Non-pigmented ciliary epithelial cell (primary cell): ENCODE measurements at regions not wholly inside any gene's neighbourhood (a gene's known extent, or its start where the extent isn't known, plus 50 kb on each side); places are given as distances from the start of the nearest gene placed in this dataset.

Experiments
- DNase-seq: peaks from one replicate; pipeline ENCODE4 v3.0.0-alpha.2; 2010; ENCODE audit warnings: low read depth

DNA sequence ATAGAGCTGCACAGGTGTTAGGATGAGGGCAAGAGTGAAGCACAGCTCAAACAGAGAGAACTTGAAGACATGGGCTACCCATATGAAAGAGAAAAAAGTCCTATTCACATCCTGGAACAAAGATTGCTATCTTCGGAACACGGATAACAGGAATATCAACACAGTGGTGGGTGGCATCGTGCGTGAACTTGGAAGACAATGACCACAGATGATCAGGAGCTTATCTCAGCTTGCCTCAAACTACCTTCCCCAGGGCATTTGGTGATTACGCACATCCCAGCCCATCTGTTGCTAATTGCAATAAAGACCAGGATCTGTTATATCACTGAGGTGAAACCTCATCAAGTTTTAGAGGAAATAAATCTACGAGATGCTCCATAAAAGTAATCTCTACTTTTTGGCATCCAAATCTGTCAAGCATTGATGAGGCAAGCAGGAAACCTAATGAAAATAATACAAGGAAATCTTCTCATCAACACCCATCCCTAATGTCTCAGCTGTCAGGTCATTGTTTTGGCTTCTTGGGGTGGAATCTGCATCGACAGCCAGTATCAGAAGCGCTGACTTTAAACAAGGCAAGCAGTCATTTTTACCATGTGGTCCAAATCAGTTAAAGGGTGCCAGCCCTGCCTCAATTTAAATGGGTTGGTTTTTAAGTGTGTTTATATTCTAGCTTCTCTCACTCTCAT lies 188.2 kb downstream of the SPCS3 start:
- DNase-seq, result no peak

DNA sequence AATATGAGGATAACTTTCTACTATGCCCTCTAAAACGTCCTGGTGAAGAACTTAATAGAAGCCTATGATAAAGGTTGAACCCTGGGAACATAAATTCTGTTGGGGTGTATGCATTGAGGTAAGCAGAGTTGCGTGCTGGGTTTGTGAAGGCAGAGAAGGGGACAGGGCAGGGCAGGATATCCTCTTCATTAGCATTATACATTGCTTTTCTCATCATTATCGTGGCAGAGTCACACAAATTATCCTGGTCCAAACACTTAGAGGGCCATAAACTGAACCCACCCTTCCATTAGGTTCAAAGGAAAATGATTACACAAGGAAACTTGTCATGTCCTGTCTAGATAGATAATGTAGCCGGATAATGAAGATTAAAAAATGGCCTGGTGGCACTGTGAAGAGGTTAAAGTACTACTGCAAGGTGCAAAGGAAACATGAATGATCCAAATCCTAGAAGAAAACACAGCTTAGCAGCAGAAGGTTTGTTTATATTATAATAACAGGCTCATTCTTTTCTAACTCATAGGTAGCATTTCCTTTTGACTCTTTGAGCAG lies 189.1 kb downstream of the SPCS3 start:
- DNase-seq, result no peak

DNA sequence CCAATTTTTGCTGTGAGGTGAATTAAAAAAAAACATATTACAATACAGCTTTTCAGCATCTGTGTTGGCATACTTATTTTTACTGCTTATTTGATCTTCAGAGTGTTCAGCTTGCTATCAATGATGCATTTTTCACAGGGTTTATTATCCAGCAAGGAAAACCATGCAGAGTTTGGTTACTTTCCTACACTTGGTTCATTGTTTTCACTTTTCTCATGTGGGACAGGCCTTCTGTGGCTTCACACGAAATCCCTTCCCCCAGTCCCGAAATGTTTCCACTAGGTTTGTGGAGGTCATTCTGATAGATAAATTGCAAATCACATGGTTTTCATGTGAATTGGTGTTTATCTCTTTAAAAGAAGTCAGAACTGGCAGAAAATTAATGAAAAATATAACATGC lies 205.8 kb downstream of the SPCS3 start:
- DNase-seq, result no peak

DNA sequence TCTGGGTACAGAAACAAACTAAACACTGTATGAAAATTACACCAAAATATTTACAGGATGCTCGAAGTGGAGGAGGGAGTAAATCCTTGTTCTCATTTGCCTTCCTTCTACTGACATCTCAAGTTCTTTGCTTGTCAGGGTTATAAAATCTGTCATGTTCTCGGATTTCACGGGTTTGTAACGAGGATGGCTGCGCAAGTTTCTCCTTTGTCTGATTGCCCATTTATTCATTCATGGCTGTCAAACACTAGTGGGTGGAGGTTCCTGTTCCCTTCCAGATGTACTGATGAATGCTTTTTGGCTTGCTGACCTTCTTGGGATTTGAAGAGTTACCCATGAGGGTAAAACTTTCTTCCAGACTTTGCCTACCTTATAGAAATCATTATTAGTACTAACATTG lies 206.9 kb downstream of the SPCS3 start:
- no peak for DNase-seq

DNA sequence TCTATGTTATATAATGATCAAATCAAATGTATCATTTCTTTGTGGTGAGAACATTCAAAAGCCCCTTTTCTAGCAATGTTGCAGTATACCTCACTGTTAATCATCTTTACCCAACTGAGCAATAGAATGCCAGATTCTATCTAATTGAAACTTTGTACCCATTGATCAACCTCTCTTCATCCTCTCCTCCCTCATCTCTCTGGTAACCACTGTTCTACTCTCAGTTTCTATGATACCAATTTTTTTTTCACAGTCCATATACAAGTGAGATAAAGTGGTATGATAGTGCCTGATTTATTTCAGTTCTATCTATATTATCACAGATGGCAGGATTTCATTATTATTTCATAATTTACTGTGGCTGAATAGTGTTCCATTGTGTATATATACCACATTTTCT lies 209.8 kb downstream of the SPCS3 start:
- DNase-seq, result no peak

DNA sequence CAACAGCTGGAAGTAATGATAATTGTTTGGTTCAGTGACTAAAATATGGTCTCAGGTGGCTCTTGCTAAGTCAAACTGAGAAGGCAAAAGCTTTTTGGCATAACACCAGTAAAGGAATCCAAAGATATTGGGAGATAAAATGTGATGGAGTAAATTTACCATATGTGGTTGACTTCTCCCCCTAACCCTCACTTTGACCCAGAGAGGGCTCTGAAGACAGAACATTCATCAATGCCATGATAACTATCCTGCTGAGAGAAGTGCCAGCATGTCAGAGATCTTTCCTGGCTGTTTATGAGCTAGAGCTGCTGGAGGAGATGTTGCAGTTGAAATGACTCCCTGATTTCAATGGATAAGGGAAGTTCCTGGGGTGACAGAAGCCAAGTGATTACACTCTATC lies 213.4 kb downstream of the SPCS3 start:
- no peak for DNase-seq

DNA sequence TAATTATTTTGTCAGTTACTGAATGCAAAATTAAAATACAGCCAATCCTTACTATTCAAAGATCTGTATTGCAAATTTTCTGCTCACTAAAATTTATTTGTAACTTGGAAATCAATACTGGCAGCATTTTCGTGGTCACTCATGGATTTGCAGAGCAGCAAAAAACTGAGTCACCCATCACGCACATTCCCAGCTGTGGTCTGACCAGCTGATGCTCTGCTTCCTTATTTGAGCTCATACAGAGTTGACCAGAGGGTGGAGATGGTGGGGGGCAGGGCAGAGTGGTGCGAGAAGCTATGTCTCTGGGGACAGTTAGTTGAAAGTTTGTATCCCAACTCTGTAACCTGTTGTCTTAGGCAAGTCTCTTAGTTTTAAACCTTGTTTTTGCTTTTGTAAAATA lies 214.8 kb downstream of the SPCS3 start:
- peak; percentile 85 for DNase-seq

DNA sequence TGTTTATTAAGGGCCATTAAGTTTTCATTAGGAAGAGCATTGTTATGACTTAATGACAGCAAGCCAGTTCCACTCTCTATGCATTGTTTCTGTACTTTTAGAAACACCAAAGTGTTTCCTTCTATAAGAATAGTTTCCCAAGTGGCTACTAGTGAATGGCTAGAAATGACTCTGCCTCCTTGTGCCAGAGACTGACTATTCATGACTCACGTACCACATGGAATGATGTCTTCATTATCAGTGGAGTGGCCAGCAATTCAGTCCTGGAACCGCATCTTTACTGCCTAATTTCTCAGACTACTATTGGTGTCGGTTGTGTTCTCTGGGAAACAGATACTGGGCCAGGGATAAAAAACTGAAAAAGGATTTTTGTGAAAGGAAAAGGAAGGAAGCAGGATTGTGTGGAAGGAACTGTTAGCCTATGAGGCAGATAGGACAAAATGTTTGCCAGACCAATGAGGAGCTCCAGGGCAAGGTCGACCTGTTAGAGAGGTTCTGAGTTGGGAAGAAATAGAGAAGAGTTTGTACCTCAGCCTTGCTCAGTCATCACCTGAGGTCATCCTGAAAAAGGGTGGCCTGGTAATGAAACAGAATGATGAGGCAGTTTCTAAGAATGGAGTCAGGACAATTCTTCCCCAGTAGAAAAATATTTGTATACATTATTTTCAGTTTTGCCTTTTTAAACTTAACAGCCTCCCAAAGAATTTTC lies 218.6 kb downstream of the SPCS3 start:
- DNase-seq, result peak; percentile 71

DNA sequence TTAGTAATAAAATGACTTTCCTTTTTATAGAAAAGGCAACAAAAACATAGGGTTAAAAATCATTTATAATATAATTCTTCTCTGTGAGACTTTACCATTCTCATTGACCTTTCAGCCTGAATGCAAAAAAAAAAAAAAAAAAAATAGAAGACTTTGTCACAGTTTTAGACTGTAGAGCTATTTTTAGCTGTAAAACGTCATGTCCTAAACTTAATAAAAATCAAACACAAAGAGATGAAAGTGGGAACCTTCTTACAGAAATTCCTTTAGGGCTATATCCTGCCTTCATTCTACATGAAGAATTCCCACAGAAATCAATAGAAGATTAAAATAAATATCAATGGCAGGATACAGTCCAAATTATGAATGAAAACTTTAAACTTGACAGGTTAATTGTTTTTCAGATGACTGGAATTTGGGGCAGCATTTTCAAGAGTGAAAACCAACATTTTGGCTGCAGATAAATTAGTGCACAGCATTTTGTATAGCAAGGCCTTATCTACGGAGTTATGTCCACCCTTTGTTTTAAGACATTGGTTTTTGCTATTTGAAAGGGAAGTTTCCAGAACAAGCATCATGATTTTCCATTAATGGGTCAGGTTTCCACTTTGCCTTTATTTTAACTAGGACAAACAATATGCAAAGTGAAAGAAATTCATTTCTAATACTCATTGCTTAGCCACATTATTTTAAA lies 219.5 kb downstream of the SPCS3 start:
- DNase-seq, result no peak

DNA sequence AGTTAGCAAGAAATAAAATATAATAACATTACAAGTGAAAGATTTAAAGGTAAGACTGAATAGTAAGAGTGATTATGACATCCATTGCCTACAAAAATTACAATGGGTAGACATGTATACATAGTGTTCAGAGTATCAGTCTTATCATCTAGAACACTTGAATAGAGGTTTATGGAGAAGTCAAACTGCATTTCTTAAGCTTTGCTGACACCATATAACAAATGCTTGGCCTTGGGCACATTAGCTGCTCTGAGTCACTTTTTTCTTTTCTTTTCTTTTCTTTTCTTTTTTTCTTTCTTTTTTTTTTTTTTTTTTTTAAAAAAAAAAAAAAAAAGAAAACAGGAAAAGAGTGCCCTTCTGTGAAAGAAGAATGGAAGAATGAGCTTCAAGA lies 220.0 kb downstream of the SPCS3 start:
- DNase-seq, result no peak

DNA sequence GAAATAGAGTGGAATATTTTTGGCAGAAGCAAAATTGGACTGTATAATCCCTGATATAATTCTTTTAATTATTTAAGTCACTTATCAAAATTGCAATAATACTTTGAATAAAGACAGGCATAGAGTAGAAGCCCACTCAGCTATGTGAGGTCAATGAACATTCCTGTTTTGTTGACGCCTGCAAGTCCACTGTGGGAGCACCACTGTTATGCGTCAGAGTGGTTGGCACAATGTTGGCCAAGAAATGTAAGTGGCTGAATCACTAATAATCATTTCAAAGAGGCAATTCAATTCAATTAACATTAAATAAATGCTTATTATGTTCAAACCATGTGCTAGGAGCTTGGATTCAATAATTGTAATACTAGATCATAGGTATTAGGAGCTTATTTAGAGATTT lies 221.0 kb downstream of the SPCS3 start:
- no peak for DNase-seq

DNA sequence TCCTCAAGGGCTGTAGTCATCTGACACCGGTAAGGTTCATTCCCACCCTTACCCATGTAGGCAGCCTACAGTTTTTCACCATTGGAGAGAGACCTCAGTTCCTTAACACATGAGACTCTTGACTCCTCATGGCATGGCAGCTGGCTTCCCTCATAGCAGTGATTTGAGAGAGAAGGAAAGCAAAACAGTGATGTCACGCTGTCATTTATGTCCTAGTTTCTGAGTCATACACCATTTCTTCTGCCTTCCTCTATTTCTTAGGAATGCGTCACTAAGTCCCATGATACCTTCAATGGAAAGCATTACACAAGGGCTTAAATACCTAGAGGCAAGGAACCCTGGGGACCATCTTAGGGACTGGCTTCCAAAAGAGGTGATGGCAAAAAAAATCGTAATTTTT lies 226.1 kb downstream of the SPCS3 start:
- no peak for DNase-seq

DNA sequence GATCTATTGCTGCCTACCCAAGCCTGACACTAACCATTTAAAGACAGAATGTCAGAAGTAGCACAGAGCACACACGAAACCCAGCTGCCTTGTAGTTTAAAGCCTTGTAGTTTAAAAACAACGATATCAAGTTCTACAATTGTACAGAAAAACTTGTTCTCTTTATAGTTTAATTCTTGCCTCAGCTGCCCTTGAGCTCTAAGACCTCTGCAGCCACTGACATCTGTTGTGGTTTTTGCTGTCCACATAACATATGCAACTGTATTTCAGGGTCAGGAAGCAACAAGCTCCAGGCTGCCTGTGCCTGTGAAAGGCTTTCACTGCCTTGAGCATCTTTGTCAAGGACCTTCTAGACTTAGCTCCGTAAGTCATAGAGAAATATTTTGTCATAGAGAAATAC lies 227.2 kb downstream of the SPCS3 start:
- peak; percentile 59 for DNase-seq

DNA sequence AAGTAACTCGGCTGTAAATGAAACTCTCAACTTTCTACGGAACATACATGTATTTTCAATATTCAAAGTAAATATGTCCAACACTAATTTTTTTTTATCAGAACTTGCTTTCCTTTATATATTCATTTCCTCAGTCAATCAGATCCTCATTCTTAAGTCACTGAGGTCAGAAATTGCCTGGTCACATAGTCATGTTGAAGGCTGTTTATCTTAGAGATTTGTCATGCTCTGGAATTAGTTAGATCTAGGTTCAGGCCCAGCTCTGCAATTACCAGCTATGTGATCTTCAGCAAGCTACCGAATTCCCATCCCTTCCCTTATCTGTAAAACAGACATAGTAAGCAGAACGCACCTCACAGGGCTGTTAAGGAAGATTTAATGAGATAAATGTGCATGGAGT lies 228.8 kb downstream of the SPCS3 start:
- peak; percentile 82 for DNase-seq

DNA sequence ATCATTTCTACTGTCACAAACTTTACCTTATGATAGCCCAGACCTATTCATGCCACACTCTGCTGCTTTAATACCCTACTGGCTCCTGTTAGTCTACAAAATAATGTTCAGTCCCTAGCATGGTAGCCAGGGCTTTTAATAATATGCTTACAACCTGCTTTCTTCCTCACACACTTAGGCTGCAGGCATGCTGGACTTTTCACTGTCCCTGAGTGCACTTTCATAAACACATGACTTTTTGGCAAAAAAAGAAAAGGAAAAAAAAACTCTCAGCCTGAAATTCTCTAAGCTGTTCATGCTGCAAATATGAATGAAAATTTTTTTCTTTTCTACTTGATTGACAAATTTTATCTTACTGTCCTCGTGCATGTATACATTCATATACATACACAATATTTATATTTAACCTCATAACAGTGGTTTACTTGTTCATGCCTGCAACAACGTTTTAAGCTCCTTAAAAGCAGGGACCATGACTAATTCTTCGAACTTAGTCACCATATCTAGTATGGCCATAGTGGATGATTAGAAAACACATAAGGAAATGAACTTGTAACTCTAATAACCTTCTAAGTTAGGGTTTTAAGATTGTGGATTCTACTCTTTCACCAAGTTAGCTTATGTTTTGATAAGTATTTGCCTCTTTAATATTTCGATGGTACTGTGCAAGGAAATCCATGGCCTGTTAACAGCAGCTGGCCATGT lies 229.5 kb downstream of the SPCS3 start:
- DNase-seq, result peak; percentile 44

DNA sequence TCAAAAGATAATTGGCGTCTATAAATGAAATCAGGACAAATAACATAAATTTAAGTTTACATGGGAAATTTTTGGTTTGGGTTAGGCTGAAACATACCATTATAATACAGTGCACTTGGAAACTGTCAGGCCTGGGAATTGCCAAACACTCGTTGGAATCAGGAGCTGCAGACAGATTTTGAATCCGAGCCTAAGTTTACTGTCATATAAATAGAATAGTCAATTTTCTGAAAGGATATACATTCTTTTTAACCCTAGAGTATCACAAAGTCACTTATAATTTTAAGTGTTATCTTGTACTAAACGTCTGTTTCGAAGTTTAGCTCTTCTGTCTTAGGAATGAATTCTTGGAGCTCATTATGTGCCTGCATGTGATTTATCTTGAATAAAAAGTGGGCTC lies 234.1 kb downstream of the VEGFC start:
- no peak for DNase-seq

DNA sequence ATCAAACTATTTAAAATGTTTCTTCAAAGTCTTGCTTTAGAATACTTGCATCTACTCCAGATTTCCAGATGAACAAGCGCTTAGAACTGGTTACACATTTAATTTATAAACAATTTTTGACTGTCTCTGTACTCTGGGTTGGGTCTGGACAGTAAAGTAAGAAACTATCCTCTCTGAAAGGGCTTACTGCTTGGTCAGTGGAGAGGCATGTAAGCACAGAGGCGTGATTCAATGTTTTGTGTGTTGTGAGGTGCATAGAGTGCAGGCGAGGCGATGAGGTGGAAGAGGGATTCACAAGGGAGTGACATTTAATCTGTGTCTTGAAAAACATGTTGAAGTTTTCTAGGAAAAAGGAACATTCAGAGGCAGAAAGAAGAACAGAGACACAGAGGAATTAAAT lies 231.4 kb downstream of the VEGFC start:
- no peak for DNase-seq

DNA sequence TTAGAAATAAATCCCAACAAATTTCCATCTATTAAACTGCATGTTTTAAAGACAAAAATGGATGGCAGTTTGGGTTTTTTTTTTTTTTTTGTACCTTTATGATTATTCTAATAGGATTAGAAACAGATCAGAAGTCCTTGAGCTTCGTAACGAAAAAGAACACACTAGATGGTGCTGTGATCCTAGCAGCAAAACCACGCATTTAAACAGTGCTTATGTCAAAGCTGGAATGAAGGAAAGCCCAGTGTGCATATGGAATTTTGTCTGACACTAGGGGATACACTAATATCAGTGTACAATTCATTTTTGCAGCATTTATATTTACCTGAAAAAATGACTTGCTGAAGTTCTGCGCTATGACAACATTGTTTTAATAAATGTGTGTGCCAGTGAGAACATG lies 229.1 kb downstream of the VEGFC start:
- no peak for DNase-seq

DNA sequence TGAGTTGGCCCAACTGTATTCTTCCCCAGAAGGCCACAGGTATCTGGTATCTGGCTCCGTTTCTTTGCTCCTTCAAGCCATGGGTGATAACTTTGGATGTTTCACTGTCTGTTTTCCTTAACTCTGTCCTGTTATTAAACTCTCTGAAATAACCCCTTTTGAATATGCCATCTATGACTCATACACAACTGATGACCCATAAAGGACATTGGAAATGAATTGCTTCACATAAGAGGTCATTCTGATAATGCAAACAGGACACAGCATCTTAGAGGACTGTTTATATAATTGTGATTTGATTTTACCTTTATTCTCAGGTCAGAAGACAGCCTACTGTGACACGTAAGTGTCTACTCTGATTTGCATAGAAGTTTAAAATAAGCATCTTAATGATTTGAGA lies 227.7 kb downstream of the VEGFC start:
- no peak for DNase-seq

DNA sequence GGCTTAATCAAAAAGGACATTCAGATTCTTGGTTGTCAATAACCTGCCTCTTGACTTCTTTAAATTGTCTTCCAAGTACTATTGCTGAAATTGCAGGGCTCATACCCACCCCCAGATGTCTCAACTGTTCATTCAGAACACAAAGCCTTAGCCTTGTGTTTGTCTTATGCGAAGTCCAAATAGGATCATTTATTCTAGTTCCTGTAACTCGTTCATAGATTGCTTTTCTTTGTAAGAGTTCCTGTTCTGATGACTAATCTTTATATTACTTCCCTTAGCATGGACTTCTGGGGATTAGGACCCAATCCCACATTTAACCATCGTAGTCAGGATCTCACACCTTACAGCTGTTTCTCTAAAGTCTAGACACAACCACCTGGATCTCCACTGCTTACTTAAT lies 226.0 kb downstream of the VEGFC start:
- no peak for DNase-seq

DNA sequence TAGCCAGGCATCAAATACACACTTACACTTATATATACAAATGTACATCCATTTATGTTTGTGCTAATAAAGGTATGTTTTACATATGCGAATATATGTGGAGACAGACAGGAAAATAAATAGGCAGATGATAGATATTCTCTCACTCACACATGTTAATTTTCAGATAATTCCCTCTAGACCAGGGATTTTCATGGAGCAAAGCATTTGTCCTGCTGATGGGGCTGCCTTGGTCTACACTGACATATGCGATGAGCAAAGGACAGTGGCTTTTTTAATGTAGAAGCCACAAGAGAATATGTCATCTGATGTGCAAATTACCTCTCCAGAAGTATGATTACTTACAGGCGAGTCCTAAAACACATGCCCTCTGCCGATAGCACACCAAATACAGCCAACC lies 224.5 kb downstream of the VEGFC start:
- no peak for DNase-seq

DNA sequence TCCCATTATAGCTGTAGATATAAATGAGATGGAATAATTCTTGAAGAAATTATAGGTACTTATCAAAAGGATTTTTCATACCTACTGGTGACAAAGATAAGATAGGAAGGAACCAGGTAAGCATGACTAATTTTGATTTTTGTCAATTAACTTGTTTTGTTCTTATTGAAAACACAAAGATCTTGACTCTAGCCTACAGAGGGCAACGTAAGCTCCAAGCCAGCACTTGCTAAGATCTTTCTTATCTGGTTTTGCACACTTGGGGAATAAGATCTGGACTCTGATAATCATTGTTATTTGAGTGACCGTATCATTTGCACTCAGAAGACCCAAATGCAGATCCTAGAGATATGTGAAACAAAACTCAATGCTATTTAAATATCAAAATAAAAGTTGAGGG lies 223.4 kb downstream of the VEGFC start:
- no peak for DNase-seq

DNA sequence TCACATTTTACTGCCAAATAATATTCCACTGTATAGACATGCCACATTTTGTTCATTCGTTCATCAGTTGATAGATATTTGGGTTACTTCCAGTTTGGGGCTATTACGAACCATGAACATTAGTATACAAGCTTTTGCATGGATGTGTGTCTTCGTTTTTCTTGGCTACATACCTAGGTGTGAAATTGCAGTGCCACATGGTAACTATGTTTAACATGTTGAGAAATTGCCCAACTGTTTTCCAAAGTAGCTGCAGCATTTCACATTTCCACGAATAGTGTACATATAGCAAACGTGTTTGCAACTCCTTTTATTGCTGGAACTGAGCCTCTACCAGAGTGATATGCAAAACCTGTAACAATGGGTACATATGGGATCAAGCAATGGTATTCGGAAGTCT lies 221.5 kb downstream of the VEGFC start:
- no peak for DNase-seq
